Gastroesophageal sphincter (tissue), 4 donors: ENCODE measurements at regions not wholly inside any gene's neighbourhood (a gene's known extent, or its start where the extent isn't known, plus 50 kb on each side); places are given as distances from the start of the nearest gene placed in this dataset.

Experiments used
- ATAC-seq: fragments of 150-250 bp; one replicate; pipeline ENCODE4 v1.9.1; 2016; ENCODE audit warnings: mild to moderate bottlenecking, moderate library complexity
- H3K27ac ChIP-seq, 4 donors: fragments of 200-600 bp; sonication (generic) in 3 of 4; 1 replicate in 3 of 4; 2 replicates in 1 of 4; pipeline ENCODE4 v1.5.1; 2016 to 2019
- H3K27me3 ChIP-seq: fragments of 200-600 bp; sonication (generic); one replicate; pipeline ENCODE4 v1.5.1; 2019
- H3K36me3 ChIP-seq, 2 donors: fragments of 200-600 bp; sonication (generic); one replicate each; pipeline ENCODE4 v1.5.1; 2019; ENCODE audit warnings: control low read depth in 1 of 2
- H3K4me1 ChIP-seq, 3 donors: fragments of 200-600 bp; sonication (generic); 1 replicate in 2 of 3; 2 replicates in 1 of 3; pipeline ENCODE4 v1.5.1; 2016 to 2019; ENCODE audit warnings: control low read depth in 2 of 3
- H3K4me3 ChIP-seq, 2 donors: fragments of 200-600 bp; sonication (generic); one replicate each; pipeline ENCODE4 v1.5.1; 2019; ENCODE audit warnings: mild to moderate bottlenecking in 1 of 2, moderate library complexity in 1 of 2
- H3K9me3 ChIP-seq, 3 donors: fragments of 200-600 bp; sonication (generic); one replicate each; pipeline ENCODE4 v1.5.1; 2017 to 2019; ENCODE audit warnings: control low read depth in 2 of 3
- CTCF ChIP-seq, 4 experiments: fragments of 200-600 bp in 2 of 4; fragments of 450-650 bp in 2 of 4; sonication (generic) in 1 of 4; IDR thresholded peaks; one replicate each; pipeline ENCODE4 v1.5.1; 2017 to 2019; ENCODE audit warnings: antibody characterized with exemption in 4 of 4, mild to moderate bottlenecking in 2 of 4, moderate library complexity in 2 of 4
- EP300 ChIP-seq: sonication (generic); formaldehyde crosslinking; IDR thresholded peaks from one replicate; pipeline ENCODE4 v1.6.1; 2017; ENCODE audit warnings: antibody characterized with exemption, mild to moderate bottlenecking
- POLR2A ChIP-seq, 2 donors: fragments of 450-650 bp; IDR thresholded peaks; one replicate each; pipeline ENCODE4 v1.6.1; 2017; ENCODE audit warnings: antibody characterized with exemption in 2 of 2, mild to moderate bottlenecking in 2 of 2, moderate library complexity in 1 of 2
- POLR2AphosphoS5 ChIP-seq: sonication (generic); formaldehyde crosslinking; IDR thresholded peaks from one replicate; pipeline ENCODE4 v1.6.1; 2017; ENCODE audit warnings: antibody characterized with exemption
- WGBS, 2 donors: methylation state at CpG; one replicate each; pipeline ENCODE4 v1.1.5; 2018; ENCODE audit warnings: low coverage in 1 of 2; 5-methylcytosine and 5-hydroxymethylcytosine counted together

- H3K27ac ChIP-seq = no peak overlapping the region
- no peaks in the 10 kb centered on the region for H3K36me3 ChIP-seq
- no peak overlapping the region for H3K4me3 ChIP-seq
- TF ChIP-seq CTCF (IDR thresholded peaks at IDR 0.05) (no peak), POLR2A (IDR thresholded peaks at IDR 0.05) (no peak), EP300 (no peak), POLR2AphosphoS5 (no peak)
- no peaks in the 10 kb centered on the region for H3K4me1 ChIP-seq
- no peak for ATAC-seq
- 65 to 79% methylated on average over 6 to 9 of the region's 12 CpGs for WGBS, 2 donors
- H3K9me3 ChIP-seq = peaks cover 0 to under 1% (median 0%) of the 10 kb centered on the region in 3 donors
- peaks cover 14% of the 10 kb centered on the region for H3K27me3 ChIP-seq
Measured at GRCh38 chr4:27101126-27101525, 240.5 kb downstream of the STIM2 start.

- Histone ChIP-seq H3K9me3 (peaks cover 0 to 5% (median 0%) of the 10 kb centered on the region in 3 donors), H3K27me3 (peaks cover 14% of the 10 kb centered on the region), H3K27ac (no peak overlapping the region), H3K36me3 (no peaks in the 10 kb centered on the region), H3K4me1 (no peaks in the 10 kb centered on the region), H3K4me3 (no peak overlapping the region)
- TF ChIP-seq POLR2A (IDR thresholded peaks at IDR 0.05) (no peak), POLR2AphosphoS5 (no peak), CTCF (IDR thresholded peaks at IDR 0.05) (no peak), EP300 (no peak)
- ATAC-seq = no peak
- WGBS, 2 donors = 85 to 87% methylated on average over 5 to 7 of the region's 7 CpGs
Measured at GRCh38 chr4:27101561-27101960, 240.9 kb downstream of the STIM2 start.

- Histone ChIP-seq H3K9me3 (peaks cover 0 to under 1% (median 0%) of the 10 kb centered on the region in 3 donors), H3K4me3 (no peak overlapping the region), H3K36me3 (no peaks in the 10 kb centered on the region), H3K4me1 (no peaks in the 10 kb centered on the region), H3K27me3 (no peaks in the 10 kb centered on the region), H3K27ac (no peak overlapping the region)
- ATAC-seq = no peak
- TF ChIP-seq CTCF (IDR thresholded peaks at IDR 0.05) = no peak
- TF ChIP-seq POLR2A (IDR thresholded peaks at IDR 0.05) = no peak
- TF ChIP-seq POLR2AphosphoS5 = no peak
- TF ChIP-seq EP300 = no peak
- WGBS, 2 donors = 46 to 60% methylated on average over 3 of the region's 3 CpGs
Measured at GRCh38 chr4:27111627-27112026, 251.0 kb downstream of the STIM2 start.

GRCh38 chr4:27112587-27112986 lies 251.9 kb downstream of the STIM2 start:
- Histone ChIP-seq H3K9me3 (no peaks in the 10 kb centered on the region), H3K27me3 (no peaks in the 10 kb centered on the region), H3K4me3 (no peak overlapping the region), H3K27ac (no peak overlapping the region), H3K36me3 (no peaks in the 10 kb centered on the region), H3K4me1 (no peaks in the 10 kb centered on the region)
- TF ChIP-seq POLR2AphosphoS5 (no peak), CTCF (IDR thresholded peaks at IDR 0.05) (no peak)
- WGBS, 2 donors = 74 to 93% methylated on average over 3 of the region's 3 CpGs
- ATAC-seq = no peak

- H3K27me3 ChIP-seq = no peaks in the 10 kb centered on the region
- no peaks in the 10 kb centered on the region for H3K4me1 ChIP-seq
- H3K27ac ChIP-seq = no peak overlapping the region
- no peak overlapping the region for H3K4me3 ChIP-seq
- H3K9me3 ChIP-seq = no peaks in the 10 kb centered on the region
- TF ChIP-seq POLR2AphosphoS5 = no peak
- no peak for TF ChIP-seq CTCF (IDR thresholded peaks at IDR 0.05)
- no peak for TF ChIP-seq EP300
- no peak for TF ChIP-seq POLR2A (IDR thresholded peaks at IDR 0.05)
- no peak for ATAC-seq
- H3K36me3 ChIP-seq = no peaks in the 10 kb centered on the region
- WGBS, 2 donors = 63 to 69% methylated on average over 4 of the region's 4 CpGs
Measured at GRCh38 chr4:27115221-27115620, 254.6 kb downstream of the STIM2 start.
